Mucosa of descending colon (tissue), 3 donors: ENCODE measurements at regions not wholly inside any gene's neighbourhood (a gene's known extent, or its start where the extent isn't known, plus 50 kb on each side); places are given as distances from the start of the nearest gene placed in this dataset.

ENCODE experiments used
- ATAC-seq: fragments of 200-7000 bp; cut with Tn5 transposase; one replicate; pipeline ENCODE4 v1.9.1; 2020; ENCODE audit warnings: mild to moderate bottlenecking, moderate library complexity
- DNase-seq, 3 donors: peaks; one replicate each; pipeline ENCODE4 v3.0.0-alpha.2; 2020
- H3K36me3 ChIP-seq: fragments of 200-600 bp; one replicate; pipeline ENCODE4 v1.8.0; 2021; ENCODE audit warnings: low read depth, mild to moderate bottlenecking
- H3K4me1 ChIP-seq: fragments of 200-600 bp; one replicate; pipeline ENCODE4 v1.8.0; 2021; ENCODE audit warnings: low read depth, mild to moderate bottlenecking
- H3K4me3 ChIP-seq: fragments of 200-600 bp; one replicate; pipeline ENCODE4 v1.8.0; 2021; ENCODE audit warnings: mild to moderate bottlenecking
- H3K9me3 ChIP-seq: fragments of 200-600 bp; one replicate; pipeline ENCODE4 v1.8.0; 2021; ENCODE audit warnings: mild to moderate bottlenecking
- intact Hi-C, 2 donors: fragments of 100-400 bp; cut with DNase I in 1 of 2; cut with micrococcal nuclease in 1 of 2; formaldehyde crosslinking; loops; one replicate each; pipeline versions ENCODE4 v1.11.0 to v1.11.1; 2022; cut with DNase I, micrococcal nuclease
- TF ChIP-seq, protein P1 (sequence below): fragments of 200-600 bp; IDR thresholded peaks from one replicate; pipeline ENCODE4 v1.8.0; 2022; ENCODE audit warnings: antibody characterized with exemption, mild to moderate bottlenecking
- donor health status: DM: no; HTN: no; CAD: no; lungs with moderate emphysema.
- donor health status: DM: no; HTN: no; CAD: no.
- donor health status: DM: no; HTN: yes; CAD: no.

DNA sequence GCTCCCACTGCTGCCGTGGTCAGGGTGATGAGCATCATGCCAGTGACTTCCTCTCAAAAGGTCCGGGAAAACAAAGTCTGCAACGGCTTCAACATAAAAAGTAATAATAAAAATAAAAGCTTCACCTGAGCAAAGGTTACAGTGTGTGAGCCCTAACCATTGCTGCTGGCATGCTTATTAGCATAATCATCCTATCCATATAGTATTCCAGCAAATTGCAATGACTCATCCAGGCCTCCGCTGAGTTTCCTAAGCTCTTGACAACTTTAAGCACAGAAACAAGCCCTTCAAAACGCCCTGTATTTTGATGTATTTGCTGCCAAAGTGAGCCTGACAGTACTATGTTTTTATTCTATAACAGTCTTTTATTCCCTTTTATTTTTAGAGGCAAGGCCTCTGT, 100.5 kb downstream of the AASDH start:
- ATAC-seq (peak; percentile 78), DNase-seq (no peak)
- intact Hi-C loops: no loop called here
- Histone ChIP-seq H3K4me3 (no peak overlapping the region), H3K36me3 (no peaks in the 10 kb centered on the region), H3K4me1 (peaks cover 3% of the 10 kb centered on the region), H3K9me3 (no peaks in the 10 kb centered on the region)
- TF ChIP-seq, protein P1, sequence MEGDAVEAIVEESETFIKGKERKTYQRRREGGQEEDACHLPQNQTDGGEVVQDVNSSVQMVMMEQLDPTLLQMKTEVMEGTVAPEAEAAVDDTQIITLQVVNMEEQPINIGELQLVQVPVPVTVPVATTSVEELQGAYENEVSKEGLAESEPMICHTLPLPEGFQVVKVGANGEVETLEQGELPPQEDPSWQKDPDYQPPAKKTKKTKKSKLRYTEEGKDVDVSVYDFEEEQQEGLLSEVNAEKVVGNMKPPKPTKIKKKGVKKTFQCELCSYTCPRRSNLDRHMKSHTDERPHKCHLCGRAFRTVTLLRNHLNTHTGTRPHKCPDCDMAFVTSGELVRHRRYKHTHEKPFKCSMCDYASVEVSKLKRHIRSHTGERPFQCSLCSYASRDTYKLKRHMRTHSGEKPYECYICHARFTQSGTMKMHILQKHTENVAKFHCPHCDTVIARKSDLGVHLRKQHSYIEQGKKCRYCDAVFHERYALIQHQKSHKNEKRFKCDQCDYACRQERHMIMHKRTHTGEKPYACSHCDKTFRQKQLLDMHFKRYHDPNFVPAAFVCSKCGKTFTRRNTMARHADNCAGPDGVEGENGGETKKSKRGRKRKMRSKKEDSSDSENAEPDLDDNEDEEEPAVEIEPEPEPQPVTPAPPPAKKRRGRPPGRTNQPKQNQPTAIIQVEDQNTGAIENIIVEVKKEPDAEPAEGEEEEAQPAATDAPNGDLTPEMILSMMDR: no peak

DNA sequence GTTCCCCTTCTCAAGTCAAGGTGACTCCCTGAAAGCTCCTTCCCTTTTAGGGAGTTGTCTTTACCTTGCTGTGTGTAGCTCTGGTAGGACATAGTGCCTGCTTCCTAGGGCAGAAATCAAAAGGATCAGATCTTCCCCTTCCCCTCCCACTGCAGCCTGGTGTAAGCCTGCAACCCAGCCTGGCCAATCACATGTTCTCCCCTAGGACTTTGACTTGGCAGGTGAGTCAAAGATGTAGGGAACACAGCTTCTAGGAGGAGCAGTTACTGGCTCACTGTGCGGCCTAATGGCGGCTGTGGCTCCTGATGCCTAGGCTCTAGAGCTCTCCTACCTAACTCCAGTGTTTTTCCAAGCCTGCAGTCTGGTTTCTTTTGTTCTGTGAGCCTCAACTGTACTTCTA, 103.9 kb downstream of the AASDH start:
- TF ChIP-seq, protein P1: no peak
- Histone ChIP-seq H3K9me3 (no peaks in the 10 kb centered on the region), H3K4me3 (no peak overlapping the region), H3K4me1 (peaks cover 1% of the 10 kb centered on the region), H3K36me3 (no peaks in the 10 kb centered on the region)
- peak; percentile 86 for ATAC-seq
- DNase-seq: no peak
- intact Hi-C loops: no loop called here

DNA sequence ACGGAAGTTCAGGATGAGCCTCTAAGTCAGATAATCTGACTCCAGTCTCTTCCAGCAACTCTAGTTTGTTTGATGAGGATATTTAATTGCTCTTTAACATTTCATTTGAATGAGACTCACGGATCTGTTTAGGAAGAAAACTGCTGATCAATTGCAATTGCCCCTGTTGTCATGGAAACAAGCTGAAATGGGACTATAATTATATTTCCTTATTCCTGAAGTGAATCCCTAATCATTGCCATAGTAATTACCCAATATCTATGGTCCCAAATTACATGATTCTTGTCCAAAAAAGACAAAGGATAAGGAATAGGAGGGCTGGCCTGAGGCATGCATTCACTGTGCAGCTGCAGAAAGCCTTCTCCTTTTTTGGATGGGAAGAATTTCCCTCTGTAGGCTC, 105.3 kb downstream of the AASDH start:
- intact Hi-C loops: no loop called here
- DNase-seq: no peak
- Histone ChIP-seq H3K36me3 (no peaks in the 10 kb centered on the region), H3K4me1 (no peaks in the 10 kb centered on the region), H3K4me3 (no peak overlapping the region), H3K9me3 (no peaks in the 10 kb centered on the region)
- ATAC-seq: no peak
- TF ChIP-seq, protein P1: no peak

DNA sequence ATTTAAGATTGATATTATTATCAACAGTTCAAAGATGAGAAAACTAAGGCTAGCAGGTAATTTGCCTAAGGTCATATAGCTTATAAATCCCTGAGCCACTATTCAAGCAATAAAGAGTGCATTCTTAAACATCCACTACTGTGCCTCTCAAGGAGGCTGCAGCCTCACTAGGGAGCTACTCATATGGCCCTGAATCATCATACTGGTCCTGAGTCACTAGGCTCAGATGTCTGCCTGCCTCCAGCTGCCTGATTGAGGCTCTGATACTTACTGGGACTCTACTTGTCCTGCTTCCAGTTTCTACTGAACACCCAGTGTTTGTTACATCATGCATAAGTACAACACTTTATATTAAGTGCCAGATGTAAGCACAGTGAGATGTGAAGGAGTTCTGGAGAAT, 110.7 kb downstream of the AASDH start:
- H3K4me1 ChIP-seq: peaks cover 5% of the 10 kb centered on the region
- no peaks in the 10 kb centered on the region for H3K36me3 ChIP-seq
- H3K9me3 ChIP-seq: no peaks in the 10 kb centered on the region
- ATAC-seq (peak; percentile 26), DNase-seq (no peak)
- intact Hi-C loops: no loop called here
- no peak overlapping the region for H3K4me3 ChIP-seq
- TF ChIP-seq, protein P1: no peak

DNA sequence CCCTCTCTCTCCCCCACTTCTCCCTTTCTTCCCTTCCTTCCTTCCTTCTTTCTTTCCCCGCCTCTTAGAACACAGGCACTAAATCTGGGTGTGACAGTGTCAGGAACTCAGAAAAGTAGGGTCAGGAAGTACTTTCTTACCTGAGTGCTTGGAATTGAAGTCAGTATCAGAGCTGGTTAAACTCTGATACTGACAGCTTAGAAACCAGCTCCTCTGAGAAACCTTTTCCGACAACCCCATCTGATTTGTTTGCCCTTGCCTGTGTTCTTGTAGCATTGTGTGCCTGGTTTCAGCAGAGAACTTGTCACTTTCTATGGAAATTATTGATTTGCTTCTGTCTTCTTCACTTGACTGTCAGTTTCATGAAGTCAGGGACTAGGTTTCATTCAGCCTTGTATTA, 113.9 kb downstream of the AASDH start:
- peak in 1 of 3 donors; percentile 28 for DNase-seq
- Histone ChIP-seq H3K9me3 (no peaks in the 10 kb centered on the region), H3K36me3 (no peaks in the 10 kb centered on the region), H3K4me1 (peaks cover 5% of the 10 kb centered on the region), H3K4me3 (no peak overlapping the region)
- peak; percentile 77 for ATAC-seq
- TF ChIP-seq, protein P1: no peak
- intact Hi-C loops: no loop called here

DNA sequence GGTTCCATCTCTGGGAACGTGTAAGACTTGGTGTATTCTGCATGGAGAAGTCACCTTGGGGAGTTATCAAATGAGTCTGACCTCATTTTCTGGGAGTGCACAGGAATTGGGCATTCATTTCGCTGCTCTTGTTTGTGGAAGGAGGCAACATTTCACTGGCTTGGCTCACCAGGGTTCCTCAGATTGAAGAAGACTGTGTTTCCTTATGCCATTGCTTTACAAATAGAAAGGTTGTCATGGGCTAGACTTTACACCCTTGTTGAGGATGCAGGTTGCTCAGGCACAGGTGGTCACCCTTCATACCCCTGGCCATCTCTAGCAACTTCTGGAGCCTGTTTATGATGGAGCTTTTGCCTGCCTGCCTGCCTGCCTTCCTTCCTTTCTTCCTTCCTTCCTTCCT, 114.4 kb downstream of the AASDH start:
- DNase-seq (peak in 1 of 3 donors; percentile 32), ATAC-seq (peak; percentile 71)
- intact Hi-C loops: no loop called here
- Histone ChIP-seq H3K4me3 (peak overlapping the region; percentile 4), H3K9me3 (no peaks in the 10 kb centered on the region), H3K4me1 (peaks cover 6% of the 10 kb centered on the region), H3K36me3 (no peaks in the 10 kb centered on the region)
- TF ChIP-seq, protein P1: no peak
